Esophagus muscularis mucosa (tissue), 4 donors: ENCODE measurements at regions not wholly inside any gene's neighbourhood (a gene's known extent, or its start where the extent isn't known, plus 50 kb on each side); places are given as distances from the start of the nearest gene placed in this dataset.
A peak's percentile ranks its signal among the peaks of the same experiment; 100 is the strongest.
"Not testable (repeated sequence)": the region's sequence is repeated elsewhere in the genome, so short reads cannot be mapped to it uniquely, and the experiment has no call there.

Source experiments
- DNase-seq: peaks from one replicate; pipeline ENCODE4 v3.0.0-alpha.2; 2017; ENCODE audit errors: extremely low spot score
- H3K27ac ChIP-seq, 4 donors: fragments of 200-600 bp; sonication (generic); replicated peaks in 1 of 4; 1 replicate in 3 of 4; 2 replicates in 1 of 4; pipeline ENCODE4 v1.5.1; 2016 to 2019; ENCODE audit warnings: mild to moderate bottlenecking in 1 of 4
- H3K27me3 ChIP-seq, 4 donors: fragments of 200-600 bp; sonication (generic); one replicate each; pipeline versions ENCODE4 v1.5.1 to v1.6.0; 2016 to 2019
- H3K36me3 ChIP-seq, 4 donors: fragments of 200-600 bp; sonication (generic); one replicate each; pipeline ENCODE4 v1.5.1; 2016 to 2019
- H3K4me1 ChIP-seq, 4 donors: fragments of 200-600 bp; sonication (generic); one replicate each; pipeline ENCODE4 v1.5.1; 2016 to 2019
- H3K4me3 ChIP-seq, 4 donors: fragments of 200-600 bp; sonication (generic); 1 replicate in 2 of 4; 2 replicates in 2 of 4; pipeline ENCODE4 v1.5.1; 2016 to 2019; ENCODE audit warnings: mild to moderate bottlenecking in 4 of 4, moderate library complexity in 1 of 4
- H3K9me3 ChIP-seq, 4 donors: fragments of 200-600 bp; sonication (generic); 1 replicate in 3 of 4; 2 replicates in 1 of 4; pipeline ENCODE4 v1.5.1; 2016 to 2019
- EP300 ChIP-seq: sonication (generic); formaldehyde crosslinking; IDR thresholded peaks from one replicate; pipeline ENCODE4 v1.6.1; 2017; ENCODE audit warnings: antibody characterized with exemption
- POLR2A ChIP-seq: fragments of 450-650 bp; IDR thresholded peaks from one replicate; pipeline ENCODE4 v1.6.1; 2017; ENCODE audit warnings: antibody characterized with exemption, moderate library complexity, mild to moderate bottlenecking, low read depth
- POLR2AphosphoS5 ChIP-seq, 2 donors: sonication (generic); formaldehyde crosslinking; IDR thresholded peaks; one replicate each; pipeline ENCODE4 v1.6.1; 2017; ENCODE audit warnings: antibody characterized with exemption in 2 of 2
- WGBS: methylation state at CpG from one replicate; pipeline ENCODE4 v1.1.5; 2018; 5-methylcytosine and 5-hydroxymethylcytosine counted together
- intact Hi-C: fragments of 100-400 bp; cut with DNase I; formaldehyde crosslinking; loops from one replicate; pipeline ENCODE4 v1.15.1; 2023
- TF ChIP-seq, protein P1 (sequence below), 3 experiments: fragments of 200-600 bp in 2 of 3; fragments of 450-650 bp in 1 of 3; sonication (generic) in 2 of 3; IDR thresholded peaks; one replicate each; pipeline ENCODE4 v1.5.1; 2017 to 2019; ENCODE audit warnings: antibody characterized with exemption in 3 of 3, mild to moderate bottlenecking in 2 of 3, moderate library complexity in 1 of 3

DNA sequence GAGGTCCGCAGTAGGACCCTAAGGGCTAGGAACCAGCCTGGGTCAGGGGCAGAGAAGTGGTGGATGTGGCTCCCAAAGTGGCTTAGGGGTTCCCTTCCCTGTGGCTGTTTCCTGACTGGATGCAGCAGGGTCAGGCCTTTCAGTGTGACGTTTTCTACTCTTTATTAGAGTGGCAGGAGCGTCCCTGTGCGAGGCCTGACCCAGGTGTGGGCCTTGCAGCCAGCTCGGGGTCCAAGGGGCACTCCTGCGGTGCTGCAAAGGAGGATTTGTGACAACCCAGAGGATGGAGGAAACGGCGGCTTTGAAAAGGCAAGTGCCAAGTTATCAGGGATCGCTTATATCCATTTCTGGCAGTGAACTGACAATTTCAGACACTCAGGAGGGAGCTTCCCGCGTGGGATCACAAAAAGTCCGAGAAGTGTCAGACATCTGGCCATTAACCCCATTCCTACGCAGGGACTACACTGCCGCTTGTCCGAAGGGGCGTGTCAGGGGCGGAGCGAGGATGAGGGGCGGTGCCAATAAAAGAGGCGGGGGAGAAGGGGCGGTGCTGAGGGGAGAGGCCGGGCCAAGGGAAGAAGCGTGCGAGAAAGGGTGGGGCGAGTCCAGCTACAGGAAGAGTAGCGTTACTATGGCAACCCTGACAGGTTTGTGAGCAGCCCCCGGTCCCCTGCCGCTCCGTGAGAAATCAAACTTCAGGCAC is 98.8 kb upstream of the ZNF722 start:
- H3K9me3 ChIP-seq, result no peaks in the 10 kb centered on the region
- H3K36me3 ChIP-seq, result no peaks in the 10 kb centered on the region
- intact Hi-C loops, result no loop called here
- WGBS, result 13% methylated on average over 27 of the region's 29 CpGs
- no peak for TF ChIP-seq POLR2AphosphoS5 (IDR thresholded peaks at IDR 0.05)
- TF ChIP-seq, protein P1, sequence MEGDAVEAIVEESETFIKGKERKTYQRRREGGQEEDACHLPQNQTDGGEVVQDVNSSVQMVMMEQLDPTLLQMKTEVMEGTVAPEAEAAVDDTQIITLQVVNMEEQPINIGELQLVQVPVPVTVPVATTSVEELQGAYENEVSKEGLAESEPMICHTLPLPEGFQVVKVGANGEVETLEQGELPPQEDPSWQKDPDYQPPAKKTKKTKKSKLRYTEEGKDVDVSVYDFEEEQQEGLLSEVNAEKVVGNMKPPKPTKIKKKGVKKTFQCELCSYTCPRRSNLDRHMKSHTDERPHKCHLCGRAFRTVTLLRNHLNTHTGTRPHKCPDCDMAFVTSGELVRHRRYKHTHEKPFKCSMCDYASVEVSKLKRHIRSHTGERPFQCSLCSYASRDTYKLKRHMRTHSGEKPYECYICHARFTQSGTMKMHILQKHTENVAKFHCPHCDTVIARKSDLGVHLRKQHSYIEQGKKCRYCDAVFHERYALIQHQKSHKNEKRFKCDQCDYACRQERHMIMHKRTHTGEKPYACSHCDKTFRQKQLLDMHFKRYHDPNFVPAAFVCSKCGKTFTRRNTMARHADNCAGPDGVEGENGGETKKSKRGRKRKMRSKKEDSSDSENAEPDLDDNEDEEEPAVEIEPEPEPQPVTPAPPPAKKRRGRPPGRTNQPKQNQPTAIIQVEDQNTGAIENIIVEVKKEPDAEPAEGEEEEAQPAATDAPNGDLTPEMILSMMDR (IDR thresholded peaks at IDR 0.05), result no peak
- TF ChIP-seq EP300, result no peak
- H3K4me3 ChIP-seq, result peak overlapping the region; percentile 59 to 79 (median 70)
- peak overlapping the region in 2 of 4 donors; percentile 71 to 83 for H3K27ac ChIP-seq
- peaks cover 0 to 17% (median 13%) of the 10 kb centered on the region in 4 donors for H3K4me1 ChIP-seq
- peak; percentile 96 for DNase-seq
- H3K27me3 ChIP-seq, result no peaks in the 10 kb centered on the region

- Histone ChIP-seq H3K27me3 (no peaks in the 10 kb centered on the region), H3K4me3 (peak overlapping the region; percentile 59 to 79 (median 70)), H3K36me3 (no peaks in the 10 kb centered on the region), H3K27ac (peak overlapping the region in 3 of 4 donors; percentile 55 to 83 (median 71)), H3K4me1 (peaks cover 0 to 17% (median 13%) of the 10 kb centered on the region in 4 donors), H3K9me3 (no peaks in the 10 kb centered on the region)
- intact Hi-C loops, result no loop called here
- TF ChIP-seq POLR2A (no peak), POLR2AphosphoS5 (IDR thresholded peaks at IDR 0.05) (peak in 1 of 2 donors; percentile 88), EP300 (no peak)
- TF ChIP-seq, protein P1 (IDR thresholded peaks at IDR 0.05), result peak in 1 of 3 experiments; percentile 14
- peak; percentile 97 for DNase-seq
- WGBS, result 2% methylated on average over 14 of the region's 44 CpGs
Measured at GRCh38 chr7:63900394-63901203, 98.0 kb upstream of the ZNF722 start.

DNA sequence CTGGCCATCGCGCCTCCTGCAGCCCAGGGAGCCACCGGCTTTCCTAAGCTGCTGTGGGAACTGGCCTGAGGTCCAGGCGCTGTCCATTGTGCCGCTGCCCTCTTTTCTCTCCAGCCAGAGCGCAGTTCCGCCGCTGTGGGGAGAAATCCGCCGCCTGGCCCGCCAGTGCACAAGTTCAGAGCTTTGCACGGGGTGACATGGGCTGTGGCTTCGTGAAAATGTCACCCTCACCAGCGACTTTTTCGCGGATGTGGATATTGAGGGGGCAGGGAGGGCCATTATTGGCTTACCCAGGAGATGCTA is 97.5 kb upstream of the ZNF722 start:
- Histone ChIP-seq H3K4me1 (peaks cover 0 to 17% (median 13%) of the 10 kb centered on the region in 4 donors), H3K4me3 (peak overlapping the region; percentile 59 to 79 (median 70)), H3K27ac (peak overlapping the region in 3 of 4 donors; percentile 55 to 83 (median 71))
- intact Hi-C loops, H3K9me3 ChIP-seq, DNase-seq, H3K36me3 ChIP-seq, H3K27me3 ChIP-seq: not testable (repeated sequence)
- 4% methylated on average over 11 of the region's 16 CpGs for WGBS

DNA sequence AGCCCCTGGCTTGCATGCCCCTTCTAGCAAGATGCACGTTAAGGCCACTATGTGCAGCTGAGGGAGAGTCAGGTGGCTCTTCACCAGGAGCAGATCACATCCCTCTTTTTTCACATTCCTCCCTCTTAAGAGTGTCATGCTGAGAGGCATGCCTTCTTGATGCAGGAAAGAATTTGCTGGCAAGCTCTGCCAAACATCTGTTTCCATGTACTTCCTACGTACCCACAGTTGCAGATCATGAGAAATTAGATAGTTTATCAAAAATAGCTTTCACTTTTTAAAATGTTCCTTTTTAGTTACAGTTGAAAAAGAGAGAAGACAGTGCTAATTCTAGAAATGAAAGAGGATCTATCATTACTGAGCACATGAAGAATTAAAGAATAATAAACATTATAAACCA is 79.7 kb upstream of the ZNF722 start:
- no peaks in the 10 kb centered on the region for H3K27me3 ChIP-seq
- 15% methylated on average over 2 of the region's 2 CpGs for WGBS
- no peak overlapping the region for H3K27ac ChIP-seq
- no peak for DNase-seq
- no peaks in the 10 kb centered on the region for H3K4me1 ChIP-seq
- H3K36me3 ChIP-seq, result no peaks in the 10 kb centered on the region
- H3K9me3 ChIP-seq, result no peaks in the 10 kb centered on the region
- intact Hi-C loops, result no loop called here
- no peak overlapping the region for H3K4me3 ChIP-seq
- TF ChIP-seq POLR2A (no peak), EP300 (no peak), POLR2AphosphoS5 (IDR thresholded peaks at IDR 0.05) (no peak)
- TF ChIP-seq, protein P1 (IDR thresholded peaks at IDR 0.05), result no peak

GRCh38 chr7:63925262-63925625 is 73.4 kb upstream of the ZNF722 start:
- Histone ChIP-seq H3K27ac (peak overlapping the region in 3 of 4 donors; percentile 84 to 90 (median 84)), H3K36me3 (no peaks in the 10 kb centered on the region), H3K4me3 (peak overlapping the region; percentile 59 to 75 (median 64)), H3K9me3 (no peaks in the 10 kb centered on the region), H3K27me3 (no peaks in the 10 kb centered on the region), H3K4me1 (peaks cover 0 to 16% (median 14%) of the 10 kb centered on the region in 4 donors)
- 11% methylated on average over 12 of the region's 12 CpGs for WGBS
- TF ChIP-seq EP300 (no peak), POLR2AphosphoS5 (IDR thresholded peaks at IDR 0.05) (no peak)
- no peak for DNase-seq
- intact Hi-C loops, result no loop called here
